GM12872 (cell line): ENCODE measurements at regions not wholly inside any gene's neighbourhood (a gene's known extent, or its start where the extent isn't known, plus 50 kb on each side); places are given as distances from the start of the nearest gene placed in this dataset.

Experiments
- CTCF ChIP-seq: IDR thresholded peaks from 3 replicates; pipeline ENCODE4 v1.5.1; 2011; ENCODE audit warnings: low read depth, mild to moderate bottlenecking, low read length, moderate library complexity; ENCODE audit not compliant: insufficient read depth

- TF ChIP-seq CTCF = no peak
These were observed 960.9 kb upstream of the FAT3 start for GRCh38 chr11:91263496-91264365.

GRCh38 chr11:91261513-91261912 is 963.1 kb upstream of the FAT3 start:
- peak; percentile 36; the same call in 1 of the 3 replicates for TF ChIP-seq CTCF

DNA sequence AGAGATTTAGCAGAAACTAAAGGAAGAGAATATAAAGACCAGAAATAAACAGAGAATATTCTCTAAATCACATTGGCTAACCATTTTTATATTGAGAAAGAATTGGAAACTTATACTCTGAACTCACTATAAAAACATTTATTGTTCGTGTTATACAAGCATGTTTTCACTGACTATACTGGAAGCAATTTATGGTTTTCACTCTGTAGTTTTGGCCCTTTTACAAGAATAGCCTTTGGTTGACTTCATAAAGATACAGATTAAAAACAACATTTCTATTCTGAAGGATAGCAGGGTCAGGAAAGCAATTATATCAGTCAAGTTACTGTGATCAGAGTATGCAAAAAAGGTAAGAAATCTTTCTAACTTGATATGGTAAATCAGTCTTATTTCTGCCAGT is 965.7 kb upstream of the FAT3 start:
- TF ChIP-seq CTCF = no peak

DNA sequence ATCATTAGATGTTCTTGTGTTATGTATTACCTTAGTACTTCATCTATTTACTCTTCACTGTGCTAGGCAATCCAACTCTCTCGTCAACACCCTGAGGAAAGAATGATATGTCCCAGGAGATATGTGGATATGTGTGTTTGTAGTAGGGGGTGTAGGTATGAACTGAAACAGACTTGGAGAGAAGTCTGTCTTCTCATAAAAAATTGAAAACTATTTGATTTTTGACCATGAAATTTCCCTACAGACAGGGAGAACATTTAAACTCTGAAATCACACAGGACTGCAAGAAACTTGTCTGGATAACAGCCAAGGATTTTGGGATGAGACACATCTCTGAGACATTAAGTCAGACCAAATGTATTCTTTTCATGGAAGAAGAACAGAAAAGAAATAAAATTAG is 967.0 kb upstream of the FAT3 start:
- TF ChIP-seq CTCF = no peak

DNA sequence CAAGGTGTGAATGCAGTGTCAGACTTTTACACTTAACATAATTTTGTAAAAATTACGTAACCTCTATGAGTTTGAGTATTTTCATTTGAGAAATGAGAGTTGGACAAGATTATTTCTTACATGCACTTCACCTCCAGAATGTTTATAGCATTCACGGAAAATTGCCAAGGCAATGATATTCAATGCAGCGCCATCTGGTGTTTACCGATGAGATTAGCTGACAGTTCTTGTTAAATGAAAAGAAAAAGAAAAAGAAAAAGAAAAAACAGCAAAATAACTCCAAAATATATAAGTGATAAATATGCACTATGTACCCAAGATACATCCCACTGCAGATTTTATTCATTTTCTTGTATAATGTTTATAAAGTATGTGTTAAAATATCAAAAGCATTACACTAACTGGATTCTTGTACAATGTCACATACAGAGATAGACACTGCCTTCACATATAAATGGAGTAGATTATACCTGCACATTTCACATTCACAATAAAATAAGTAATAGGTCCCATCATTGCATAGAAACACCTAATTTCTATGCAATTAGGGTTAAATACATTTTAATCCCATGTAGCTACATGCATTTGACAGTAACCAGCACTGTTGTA is 976.3 kb upstream of the FAT3 start:
- peak; percentile 61 for TF ChIP-seq CTCF

- TF ChIP-seq CTCF = no peak
These were observed 977.4 kb upstream of the FAT3 start for GRCh38 chr11:91247009-91247735.

DNA sequence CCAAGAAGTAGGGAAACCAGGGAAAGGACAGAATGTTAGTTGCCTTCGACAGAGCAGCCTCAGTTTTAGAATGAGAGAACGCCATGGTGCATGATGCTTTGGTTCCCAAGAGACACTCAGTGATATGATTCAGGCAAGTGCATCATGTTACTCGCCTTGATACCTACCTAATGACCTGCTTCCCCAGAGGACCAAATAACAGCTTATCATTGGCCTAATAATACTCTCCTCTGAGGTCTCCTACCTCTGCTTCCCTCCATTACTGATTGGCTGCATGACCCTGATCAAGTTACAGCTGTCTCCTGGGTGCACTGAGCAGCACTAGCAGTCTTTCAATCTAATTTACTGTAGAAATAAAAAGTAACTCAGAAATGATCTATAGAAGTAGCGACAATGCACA is 979.7 kb upstream of the FAT3 start:
- no peak for TF ChIP-seq CTCF
